Fibroblast of skin of back (primary cell): ENCODE measurements at regions not wholly inside any gene's neighbourhood (a gene's known extent, or its start where the extent isn't known, plus 50 kb on each side); places are given as distances from the start of the nearest gene placed in this dataset.

Source experiments
- DNase-seq: peaks from one replicate; pipeline ENCODE4 v3.0.0-alpha.2; 2013

DNA sequence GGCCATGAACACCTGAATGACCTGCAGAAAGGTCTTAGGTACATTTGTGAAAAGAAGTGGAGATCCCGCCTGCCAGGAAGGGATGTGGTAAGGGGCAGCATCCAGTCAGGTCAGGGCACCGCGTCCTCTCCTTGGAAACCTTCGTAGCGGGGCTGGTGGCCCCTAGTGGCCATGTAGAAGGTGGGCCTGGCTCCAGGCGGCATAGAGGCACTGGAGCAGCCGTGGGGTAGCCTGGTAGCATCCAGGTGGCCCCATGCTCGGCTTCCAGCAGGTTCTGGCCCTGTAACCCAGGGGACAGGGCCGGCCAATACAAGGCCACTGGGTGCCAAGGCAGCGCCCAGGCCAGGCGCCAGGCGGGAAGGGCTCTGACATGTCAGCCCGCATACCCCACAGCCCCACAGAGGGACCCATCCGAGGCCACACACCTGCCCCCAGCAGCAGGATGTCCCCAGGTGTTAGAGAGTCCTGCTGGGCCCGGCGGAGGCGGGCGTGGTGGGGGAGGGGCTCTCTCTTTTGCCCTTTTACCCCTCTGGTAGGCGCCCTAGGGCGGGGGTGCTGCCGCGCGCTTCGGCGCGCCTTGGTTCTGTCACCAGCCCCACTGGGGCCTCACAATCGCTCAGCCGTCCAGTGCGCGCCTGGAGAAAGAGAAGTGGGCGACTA is 58.3 kb upstream of the SPATA31E1 start:
- no peak for DNase-seq

DNA sequence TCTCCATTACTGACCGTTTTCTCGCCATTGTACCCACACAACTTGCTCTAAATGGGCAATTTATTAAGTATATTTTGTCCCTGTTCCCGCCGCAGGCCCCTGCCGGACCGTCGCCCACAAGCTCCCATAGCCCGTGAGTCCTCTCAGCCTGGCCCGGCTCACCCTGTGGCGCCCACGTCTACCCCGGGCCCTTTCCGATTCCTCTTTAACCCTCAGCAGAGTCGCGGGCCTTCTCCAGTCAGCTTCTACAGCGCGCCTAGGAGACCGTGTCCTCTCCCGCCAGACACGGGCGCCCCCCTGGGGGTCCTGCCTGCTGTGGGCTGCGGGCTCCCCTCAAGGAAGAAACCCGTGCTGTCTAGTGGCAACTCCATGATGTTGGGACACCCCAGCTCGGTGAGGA is 57.8 kb upstream of the SPATA31E1 start:
- no peak for DNase-seq

DNA sequence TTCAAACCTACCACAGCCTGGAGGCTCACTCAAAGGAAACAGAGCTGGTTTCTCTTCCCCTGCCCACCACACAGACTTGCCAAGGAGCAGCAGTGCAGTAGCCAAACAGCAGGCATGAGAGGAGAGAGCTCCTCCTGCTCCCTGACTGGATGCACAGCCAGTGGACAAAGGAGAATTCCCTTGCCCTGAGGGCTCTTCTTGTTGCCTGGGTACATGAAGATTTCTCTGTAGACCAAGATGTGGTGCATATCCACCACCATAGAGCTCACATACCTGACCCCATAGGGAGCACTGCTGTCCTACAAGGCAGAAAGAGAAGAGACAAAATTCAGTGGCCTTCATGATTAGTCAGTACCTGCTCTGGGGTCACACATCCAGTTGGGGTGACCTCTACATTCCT is 56.3 kb upstream of the SPATA31E1 start:
- DNase-seq: no peak

- no peak for DNase-seq
Measured at GRCh38 chr9:87827341-87827740, 55.3 kb upstream of the SPATA31E1 start.

DNA sequence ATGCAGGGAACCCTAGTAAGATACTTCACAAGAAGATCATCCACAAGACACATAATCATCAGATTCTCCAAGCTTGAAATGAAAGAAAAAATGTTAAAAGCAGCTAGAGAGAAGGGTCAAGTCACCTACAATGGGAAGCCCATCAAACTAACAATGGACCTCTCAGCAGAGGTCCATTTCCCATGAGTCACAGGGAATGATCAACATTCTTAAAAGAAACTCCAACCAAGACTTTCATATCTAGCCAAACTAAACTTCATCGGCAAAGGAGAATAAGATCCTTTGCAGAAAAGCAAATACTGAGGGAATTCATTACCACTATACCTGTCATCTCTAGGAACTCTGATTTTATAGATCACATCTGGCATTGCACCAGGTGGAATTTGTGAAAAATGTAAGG is 52.9 kb upstream of the SPATA31E1 start:
- peak; percentile 21 for DNase-seq

DNA sequence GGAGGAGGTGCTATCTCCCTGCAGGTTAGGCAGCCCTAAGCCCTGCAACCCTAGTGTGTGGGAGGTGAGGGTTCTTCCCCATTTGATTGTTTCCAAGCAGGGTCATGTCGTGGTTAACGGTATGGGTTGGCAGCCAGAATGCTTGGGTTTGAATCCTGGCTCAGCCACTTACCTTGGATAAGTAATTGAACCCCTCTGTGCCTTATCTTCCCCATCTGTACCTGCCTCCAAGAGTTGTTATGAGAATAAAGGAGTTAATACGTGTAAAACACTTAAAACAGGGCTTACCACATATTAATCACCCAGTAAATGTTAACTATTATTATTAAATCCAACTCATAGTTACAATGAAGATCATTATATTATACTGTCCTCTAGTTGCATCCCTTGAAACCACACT is 52.2 kb upstream of the SPATA31E1 start:
- no peak for DNase-seq

GRCh38 chr9:87831159-87831558 is 51.5 kb upstream of the SPATA31E1 start:
- DNase-seq: no peak
